Choroid plexus epithelial cell (primary cell): ENCODE measurements at regions not wholly inside any gene's neighbourhood (a gene's known extent, or its start where the extent isn't known, plus 50 kb on each side); places are given as distances from the start of the nearest gene placed in this dataset.

Experiments used
- DNase-seq: peaks from one replicate; pipeline ENCODE4 v3.0.0-alpha.2; 2010; ENCODE audit warnings: low read depth
- H3K4me3 ChIP-seq: 2 replicates; pipeline ENCODE4 v1.5.1; 2011; ENCODE audit warnings: low read depth, mild to moderate bottlenecking, control low read depth, low read length, moderate library complexity
- TF ChIP-seq, protein P1 (sequence below): conservative IDR thresholded peaks from 2 replicates; pipeline ENCODE4 v1.5.1; 2011; ENCODE audit warnings: low read depth, mild to moderate bottlenecking, control low read depth, inconsistent platforms, low read length, moderate library complexity

DNA sequence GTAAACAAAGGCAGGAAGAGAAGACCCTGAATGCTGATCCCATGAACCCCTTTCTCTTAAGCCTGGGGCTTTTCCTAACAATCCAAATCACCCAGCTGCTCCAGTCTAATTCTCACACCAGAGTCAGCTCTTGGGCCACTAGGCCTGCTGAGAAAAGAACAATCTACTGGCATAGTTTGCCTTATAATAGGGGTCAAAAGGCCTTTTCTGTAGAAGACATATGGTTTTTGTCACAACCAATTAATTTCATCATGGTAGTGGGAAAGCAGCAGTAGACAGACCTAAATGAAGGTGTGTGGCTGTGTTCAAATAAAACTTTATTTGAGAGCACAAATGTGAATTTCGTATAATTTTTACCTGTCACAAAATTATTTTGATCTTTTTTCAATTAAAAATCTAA lies 994.7 kb upstream of the EPHA7 start:
- no peak for DNase-seq
- H3K4me3 ChIP-seq: no peak overlapping the region
- TF ChIP-seq, protein P1, sequence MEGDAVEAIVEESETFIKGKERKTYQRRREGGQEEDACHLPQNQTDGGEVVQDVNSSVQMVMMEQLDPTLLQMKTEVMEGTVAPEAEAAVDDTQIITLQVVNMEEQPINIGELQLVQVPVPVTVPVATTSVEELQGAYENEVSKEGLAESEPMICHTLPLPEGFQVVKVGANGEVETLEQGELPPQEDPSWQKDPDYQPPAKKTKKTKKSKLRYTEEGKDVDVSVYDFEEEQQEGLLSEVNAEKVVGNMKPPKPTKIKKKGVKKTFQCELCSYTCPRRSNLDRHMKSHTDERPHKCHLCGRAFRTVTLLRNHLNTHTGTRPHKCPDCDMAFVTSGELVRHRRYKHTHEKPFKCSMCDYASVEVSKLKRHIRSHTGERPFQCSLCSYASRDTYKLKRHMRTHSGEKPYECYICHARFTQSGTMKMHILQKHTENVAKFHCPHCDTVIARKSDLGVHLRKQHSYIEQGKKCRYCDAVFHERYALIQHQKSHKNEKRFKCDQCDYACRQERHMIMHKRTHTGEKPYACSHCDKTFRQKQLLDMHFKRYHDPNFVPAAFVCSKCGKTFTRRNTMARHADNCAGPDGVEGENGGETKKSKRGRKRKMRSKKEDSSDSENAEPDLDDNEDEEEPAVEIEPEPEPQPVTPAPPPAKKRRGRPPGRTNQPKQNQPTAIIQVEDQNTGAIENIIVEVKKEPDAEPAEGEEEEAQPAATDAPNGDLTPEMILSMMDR: no peak

DNA sequence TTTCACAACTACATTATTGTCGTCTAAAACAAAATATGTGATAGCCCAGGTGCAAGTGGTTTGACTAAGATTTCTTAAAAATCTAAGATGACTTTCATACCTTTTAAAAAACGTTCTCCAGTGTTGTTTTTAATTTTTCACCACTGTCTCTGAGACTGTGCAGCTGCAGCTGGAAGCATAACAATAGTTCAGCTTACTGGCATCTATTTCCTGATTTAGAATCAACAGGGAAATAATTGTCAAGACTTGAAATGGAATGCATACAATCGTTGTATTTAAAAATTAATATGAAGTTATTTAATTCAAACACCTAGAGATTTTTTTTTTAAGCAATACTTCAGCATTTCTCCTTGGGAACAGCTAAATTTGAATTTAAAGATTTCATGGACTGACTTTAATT lies 982.0 kb upstream of the EPHA7 start:
- TF ChIP-seq, protein P1: no peak
- no peak overlapping the region for H3K4me3 ChIP-seq
- DNase-seq: no peak

DNA sequence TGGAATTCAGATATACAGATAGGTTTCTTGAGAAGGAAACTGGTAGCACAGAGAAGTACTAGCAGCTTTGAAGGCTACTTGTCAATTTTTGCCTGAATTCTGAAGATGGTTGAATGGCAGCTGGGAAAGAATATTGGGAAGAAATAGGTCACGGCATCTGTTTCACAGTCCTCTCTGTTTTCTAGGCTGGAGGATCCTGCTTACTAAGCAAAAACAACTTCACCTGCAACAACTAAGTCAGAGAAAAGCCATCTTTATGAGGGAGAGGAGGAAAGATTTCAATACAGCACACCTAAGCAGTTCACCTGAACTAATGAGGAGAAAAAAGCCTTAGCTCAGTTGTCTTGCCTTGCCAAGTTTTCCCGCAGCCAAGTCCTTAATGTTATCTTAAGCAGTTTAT lies 975.5 kb upstream of the EPHA7 start:
- TF ChIP-seq, protein P1: no peak
- H3K4me3 ChIP-seq: no peak overlapping the region
- no peak for DNase-seq

DNA sequence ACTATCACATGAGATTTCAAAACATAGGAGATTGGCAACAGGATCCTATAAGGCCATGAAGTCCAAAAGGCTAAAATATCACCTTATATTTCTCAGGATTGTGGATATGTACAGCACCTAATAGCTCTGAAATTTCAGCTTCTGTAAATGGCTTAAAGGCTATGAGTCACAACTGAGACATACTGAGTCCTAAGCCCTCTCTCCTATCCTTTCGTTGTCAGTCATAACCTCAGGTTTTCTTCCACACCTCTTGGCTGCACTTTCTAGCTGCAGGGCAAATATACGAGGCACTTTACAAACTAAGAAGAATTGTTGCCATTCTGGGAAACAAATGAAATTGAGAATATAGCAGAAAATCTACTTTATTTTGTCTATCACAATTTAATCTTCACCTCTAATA lies 969.9 kb upstream of the EPHA7 start:
- TF ChIP-seq, protein P1: no peak
- DNase-seq: no peak
- H3K4me3 ChIP-seq: no peak overlapping the region

DNA sequence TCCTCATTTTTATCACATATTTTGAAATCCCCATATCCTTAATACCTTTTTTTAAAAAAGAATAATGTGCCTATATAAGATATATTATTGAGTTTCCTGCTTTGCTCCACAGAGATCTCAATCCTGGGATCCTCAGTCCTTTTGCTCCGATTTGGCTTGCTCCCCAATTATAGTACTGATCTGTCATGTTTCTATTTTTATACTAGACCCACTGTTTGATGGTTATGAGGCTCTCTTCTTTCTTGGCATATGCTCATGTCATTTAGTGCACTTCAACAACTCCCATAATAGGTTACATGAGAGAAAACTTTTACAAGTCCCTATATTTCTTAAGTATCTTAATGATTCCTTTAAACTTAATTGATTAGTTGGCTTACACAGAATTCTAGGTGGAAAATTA lies 958.5 kb upstream of the EPHA7 start:
- DNase-seq: no peak
- TF ChIP-seq, protein P1: no peak
- H3K4me3 ChIP-seq: no peak overlapping the region

DNA sequence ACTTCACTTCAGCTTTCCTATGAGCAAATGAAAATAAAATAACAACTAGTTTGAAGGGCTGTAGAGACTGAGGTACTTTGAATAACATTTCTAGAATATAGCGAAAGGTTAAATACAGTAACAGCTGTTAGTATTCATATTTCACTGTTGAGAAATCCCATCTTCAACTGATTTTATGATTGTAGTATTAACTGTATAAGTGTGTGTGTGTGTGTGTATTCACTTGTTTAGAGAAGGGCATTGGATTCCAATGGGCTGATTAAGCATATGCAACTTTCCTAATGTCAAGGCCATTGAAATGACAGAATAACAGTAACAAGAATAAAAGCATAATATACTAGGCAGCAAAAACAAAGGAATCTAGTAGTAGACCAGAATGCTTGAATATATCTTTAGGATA lies 957.5 kb upstream of the EPHA7 start:
- no peak overlapping the region for H3K4me3 ChIP-seq
- peak; percentile 60 for DNase-seq
- TF ChIP-seq, protein P1: no peak

DNA sequence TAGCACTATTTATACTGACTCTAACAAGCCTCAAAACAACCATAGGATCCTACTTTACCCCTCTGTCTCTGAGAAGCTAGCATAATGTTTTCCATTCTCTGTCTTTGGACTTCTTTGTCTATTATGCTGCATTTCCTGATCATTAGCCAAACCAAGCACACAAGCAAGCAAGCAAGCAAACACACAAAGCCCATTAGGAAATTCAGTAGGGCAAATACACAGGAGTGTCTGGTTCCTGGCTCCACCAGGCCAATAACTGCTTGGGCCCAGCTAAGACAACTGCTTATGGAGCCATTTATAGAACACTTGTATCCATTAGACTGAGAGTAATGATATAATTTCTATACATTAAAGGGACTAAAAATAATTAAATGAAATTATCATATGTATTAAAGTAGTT lies 952.9 kb upstream of the EPHA7 start:
- TF ChIP-seq, protein P1: no peak
- no peak overlapping the region for H3K4me3 ChIP-seq
- DNase-seq: no peak
